ENCODE measurements at regions not wholly inside any gene's neighbourhood (a gene's known extent, or its start where the extent isn't known, plus 50 kb on each side); places are given as distances from the start of the nearest gene placed in this dataset.

- H3K27me3 ChIP-seq: no peaks in the 10 kb centered on the region
- H3K4me3 ChIP-seq: no peak overlapping the region
- ATAC-seq: no peak
- H3K27ac ChIP-seq: no peak overlapping the region
- H3K4me1 ChIP-seq: no peaks in the 10 kb centered on the region
- peaks cover 0 to 4% (median 0%) of the 10 kb centered on the region in 11 donors for H3K9me3 ChIP-seq
- no peak for TF ChIP-seq CTCF (IDR thresholded peaks at IDR 0.05)
- H3K36me3 ChIP-seq: no peaks in the 10 kb centered on the region
- no peak for DNase-seq
- intact Hi-C loops (cut with DNase I): no loop called here
- WGBS, 2 donors: 66 to 70% methylated on average over 2 of the region's 2 CpGs
Observed at GRCh38 chr4:35771571-35771970, 472.7 kb downstream of the ARAP2 start.

GRCh38 chr4:35772291-35772690 lies 472.0 kb downstream of the ARAP2 start:
- H3K36me3 ChIP-seq: no peaks in the 10 kb centered on the region
- ATAC-seq: no peak
- 81 to 82% methylated on average over 2 of the region's 2 CpGs for WGBS, 2 donors
- no peaks in the 10 kb centered on the region for H3K4me1 ChIP-seq
- no peak for TF ChIP-seq CTCF (IDR thresholded peaks at IDR 0.05)
- H3K27ac ChIP-seq: no peak overlapping the region
- no peaks in the 10 kb centered on the region for H3K9me3 ChIP-seq
- intact Hi-C loops (cut with DNase I): no loop called here
- no peak for DNase-seq
- H3K27me3 ChIP-seq: no peaks in the 10 kb centered on the region
- H3K4me3 ChIP-seq: no peak overlapping the region

- DNase-seq (no peak), ATAC-seq (no peak)
- Histone ChIP-seq H3K4me3 (no peak overlapping the region), H3K9me3 (peaks cover 0 to 12% (median 0%) of the 10 kb centered on the region in 11 donors), H3K4me1 (no peaks in the 10 kb centered on the region), H3K36me3 (no peaks in the 10 kb centered on the region), H3K27ac (no peak overlapping the region), H3K27me3 (no peaks in the 10 kb centered on the region)
- 12 to 35% methylated on average over 1 of the region's 1 CpG for WGBS, 2 donors
- intact Hi-C loops (cut with DNase I): no loop called here
- TF ChIP-seq CTCF (IDR thresholded peaks at IDR 0.05): no peak
Observed at GRCh38 chr4:35789899-35790574, 454.3 kb downstream of the ARAP2 start.

- ATAC-seq (no peak), DNase-seq (no peak)
- Histone ChIP-seq H3K4me3 (no peak overlapping the region), H3K27me3 (no peaks in the 10 kb centered on the region), H3K4me1 (no peaks in the 10 kb centered on the region), H3K36me3 (no peaks in the 10 kb centered on the region), H3K9me3 (peaks cover 0 to 30% (median 14%) of the 10 kb centered on the region in 11 donors), H3K27ac (no peak overlapping the region)
- intact Hi-C loops (cut with DNase I): no loop called here
- TF ChIP-seq CTCF (IDR thresholded peaks at IDR 0.05): no peak
- 33 to 62% methylated on average over 1 of the region's 1 CpG for WGBS, 2 donors
Observed at GRCh38 chr4:35793045-35793722, 451.1 kb downstream of the ARAP2 start.
